ENCODE measurements at regions not wholly inside any gene's neighbourhood (a gene's known extent, or its start where the extent isn't known, plus 50 kb on each side); places are given as distances from the start of the nearest gene placed in this dataset.
A peak's percentile ranks its signal among the peaks of the same experiment; 100 is the strongest.
"Not testable (repeated sequence)": the region's sequence is repeated elsewhere in the genome, so short reads cannot be mapped to it uniquely, and the experiment has no call there.

DNA sequence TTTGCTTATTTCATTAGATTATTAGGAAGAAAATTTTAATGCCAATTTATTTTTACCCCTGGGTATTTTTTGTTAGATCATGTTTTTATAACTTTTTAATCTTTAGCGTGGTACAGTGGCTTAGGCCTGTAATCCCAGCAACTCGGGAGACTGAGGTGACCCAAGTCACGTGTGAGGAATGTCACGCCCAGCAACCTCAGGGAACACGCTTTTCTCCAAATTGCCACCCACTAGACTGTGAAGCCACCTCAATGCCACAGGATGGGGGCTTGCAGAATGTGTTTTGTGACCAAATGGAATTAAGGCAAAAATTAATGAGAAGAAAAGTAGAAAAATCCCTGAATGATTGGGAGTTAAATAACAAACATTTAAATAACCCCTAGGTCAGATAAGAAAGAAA lies 141.8 kb downstream of the LAT start:
- DNase-seq = no peak

DNA sequence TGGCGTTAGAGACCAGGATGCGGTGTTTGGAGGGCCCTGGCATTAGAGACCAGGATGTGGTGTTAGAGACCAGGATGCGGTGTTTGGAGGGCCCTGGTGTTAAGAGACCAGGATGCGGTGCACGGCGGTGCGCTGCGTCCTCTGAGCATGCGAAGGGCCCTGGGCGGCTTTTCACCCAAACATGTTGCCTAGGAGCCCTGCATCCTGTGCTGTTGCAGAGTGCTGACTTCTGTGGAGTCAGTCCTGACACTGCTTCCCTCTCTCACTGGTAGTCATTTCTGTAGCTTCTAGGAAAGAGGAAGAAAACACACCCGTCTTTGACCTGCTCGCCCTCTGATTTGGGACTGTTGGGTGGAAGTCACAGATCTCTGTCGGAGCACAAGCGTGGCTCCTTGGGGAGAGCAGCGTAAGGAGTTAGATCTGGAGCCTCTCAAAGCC lies 141.2 kb downstream of the LAT start:
- DNase-seq = peak in 1 of 2 donors; percentile 42

DNA sequence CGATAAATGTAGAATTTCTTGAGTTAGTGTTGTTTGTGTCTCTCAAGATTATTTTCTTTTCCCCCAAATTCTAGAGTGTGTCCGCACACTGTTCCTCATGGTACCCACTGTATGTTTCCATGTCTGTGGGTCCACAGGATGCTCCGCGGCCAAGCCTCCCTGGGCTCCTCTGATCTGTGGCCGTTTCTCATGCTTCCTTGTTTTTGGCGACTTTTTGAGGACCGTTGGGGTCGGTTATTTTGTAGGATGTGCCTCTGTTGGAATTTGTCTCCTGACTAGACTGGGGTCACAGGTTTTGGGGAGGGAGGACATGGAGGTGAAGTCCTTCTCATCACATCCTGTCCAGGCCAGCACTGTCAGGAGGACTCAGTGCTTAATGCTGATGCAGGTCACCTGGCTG lies 140.0 kb downstream of the LAT start:
- DNase-seq = no peak

DNA sequence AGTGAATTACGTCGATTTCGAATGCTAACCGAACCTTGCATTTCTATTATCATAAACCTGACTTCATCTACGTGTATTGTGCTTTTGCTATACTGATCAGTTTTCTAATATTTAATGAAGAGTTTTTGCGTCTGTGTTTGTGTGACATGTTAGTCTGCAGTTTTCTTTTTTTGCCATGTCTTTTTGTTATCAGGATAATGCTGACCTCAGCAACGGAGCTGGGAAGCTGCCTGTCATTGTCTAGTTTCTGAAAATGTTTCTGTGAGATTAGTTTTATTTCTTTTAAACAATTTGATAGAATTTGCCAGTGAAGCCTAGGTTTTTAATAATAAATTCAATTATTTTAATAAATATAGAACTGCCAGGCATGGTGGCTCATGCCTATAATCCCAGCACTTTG lies 139.3 kb downstream of the LAT start:
- DNase-seq = not testable (repeated sequence)

DNA sequence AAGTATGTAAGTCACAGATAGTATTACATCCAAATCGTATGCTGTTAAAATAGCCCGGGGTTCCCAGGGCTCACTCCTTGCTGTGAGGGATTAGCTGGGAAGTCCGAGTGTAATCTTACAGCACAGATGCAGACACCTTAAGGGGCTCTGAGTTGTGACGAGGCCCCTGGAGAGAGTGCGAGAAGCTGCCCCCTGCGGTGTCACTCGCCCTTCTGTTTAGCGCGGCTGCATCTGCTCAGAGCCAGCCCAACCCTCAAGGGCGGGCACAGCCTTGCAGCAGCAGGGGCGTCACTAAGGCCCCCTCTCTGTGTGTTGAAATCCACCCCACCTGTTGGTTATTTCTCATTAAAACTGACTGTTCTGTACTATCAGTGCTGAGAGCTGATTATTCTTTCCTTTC lies 135.8 kb downstream of the LAT start:
- DNase-seq = not testable (repeated sequence)

DNA sequence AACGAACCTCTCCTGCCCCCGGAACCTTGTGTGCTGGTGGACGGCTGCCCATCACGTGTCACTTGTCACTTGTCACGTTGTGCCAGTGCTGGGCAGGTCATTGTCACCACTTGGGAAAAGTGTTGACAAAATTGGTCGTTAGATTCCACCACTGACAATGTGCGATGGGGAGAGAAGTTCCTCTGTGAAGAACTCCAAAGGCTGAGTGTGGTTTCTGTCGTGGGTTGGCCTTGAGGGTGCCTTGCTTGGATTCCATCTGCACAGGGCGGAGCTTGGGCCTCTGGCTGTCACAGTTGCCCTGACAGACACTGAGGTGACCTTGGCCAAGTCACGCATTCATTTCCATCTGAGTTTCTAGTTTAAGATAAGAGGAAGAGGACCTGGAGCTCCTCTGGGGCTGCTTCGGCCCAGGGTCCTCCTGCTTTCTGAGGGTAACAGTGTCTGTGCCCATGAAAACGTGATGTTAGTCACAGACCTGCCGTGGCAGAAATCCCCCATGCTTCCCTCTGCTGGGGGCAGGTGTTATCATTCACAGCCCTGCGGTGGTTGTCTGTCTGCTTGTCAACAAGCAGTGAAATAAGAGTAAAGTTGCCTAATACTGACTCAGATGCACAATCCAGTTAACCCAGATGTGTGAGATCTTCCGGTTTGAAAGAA lies 133.6 kb downstream of the LAT start:
- peak; percentile 27 to 59 for DNase-seq

DNA sequence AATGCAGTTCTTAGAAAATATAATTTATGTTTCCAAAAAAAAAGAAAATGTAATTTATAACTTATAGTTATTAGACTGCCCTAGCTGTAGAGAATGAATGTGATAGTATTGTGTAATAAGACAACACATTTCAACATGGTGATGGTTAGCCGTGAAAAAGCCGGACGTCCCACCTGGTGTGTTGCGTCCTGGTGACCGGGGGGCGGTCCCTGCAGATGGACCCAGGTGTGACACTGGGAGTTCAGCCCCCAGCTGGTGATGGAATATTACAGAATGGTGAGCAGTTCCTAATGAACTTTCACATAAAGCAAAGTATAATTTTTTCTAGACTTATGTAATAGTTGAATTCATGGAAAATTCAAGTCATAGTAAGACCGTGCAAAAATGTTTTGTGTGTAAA lies 132.8 kb downstream of the LAT start:
- DNase-seq = no peak

DNA sequence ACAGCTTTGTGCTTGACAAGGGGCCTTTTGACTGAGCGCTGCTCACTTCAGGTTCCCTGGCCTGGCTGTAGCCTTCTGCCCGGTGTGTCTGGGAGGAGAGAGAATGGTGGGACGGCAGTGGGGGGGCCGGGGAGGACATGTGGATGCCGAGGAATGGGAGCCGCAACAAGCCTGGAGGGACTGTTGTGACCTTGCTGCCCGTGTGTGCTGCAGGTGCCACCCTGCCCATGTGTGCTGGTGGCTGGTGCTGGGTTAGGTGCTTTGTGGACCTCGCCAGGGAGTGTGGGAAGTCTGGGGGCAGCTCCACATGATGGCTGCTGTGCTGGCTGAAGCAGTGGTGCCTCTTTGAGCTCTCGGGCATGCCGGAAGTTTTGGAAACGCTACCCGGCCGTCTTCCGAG lies 132.1 kb downstream of the LAT start:
- no peak for DNase-seq

DNA sequence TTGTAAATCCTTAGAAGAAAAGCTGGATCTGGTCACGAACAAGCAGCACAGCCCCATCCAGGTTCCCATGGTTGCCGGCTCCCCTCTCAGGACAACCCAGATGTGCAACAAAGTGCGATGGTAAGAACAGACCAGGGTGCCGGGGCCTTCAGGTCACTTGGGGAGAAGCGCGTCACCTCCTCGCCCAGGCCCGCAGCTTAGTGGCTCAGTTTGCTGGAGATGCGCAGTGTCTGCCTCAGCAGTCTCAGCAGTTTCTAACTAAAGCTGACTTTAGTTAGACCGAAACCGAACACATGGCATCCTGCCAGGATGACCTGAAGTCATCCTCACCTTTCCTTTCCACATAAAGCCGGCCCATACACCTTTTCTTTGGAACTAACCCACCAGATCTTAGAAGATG lies 131.4 kb downstream of the LAT start:
- DNase-seq = not testable (repeated sequence)

DNA sequence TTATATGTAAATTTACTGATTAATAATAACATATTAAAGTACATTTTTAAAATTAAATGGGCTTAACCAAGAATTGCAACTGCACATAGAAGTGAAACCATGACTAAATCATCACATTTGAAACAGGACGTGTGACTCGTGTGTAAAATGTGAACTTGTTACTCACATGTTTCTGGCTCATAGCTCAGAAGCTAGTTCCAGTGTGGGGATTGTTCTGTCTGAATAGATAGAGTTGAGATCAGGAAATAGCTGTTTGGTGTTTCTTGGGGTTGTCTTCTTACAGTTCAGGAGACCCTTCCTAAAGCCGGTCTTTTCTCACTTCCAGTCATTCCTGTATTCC lies 130.9 kb downstream of the LAT start:
- not testable (repeated sequence) for DNase-seq

DNA sequence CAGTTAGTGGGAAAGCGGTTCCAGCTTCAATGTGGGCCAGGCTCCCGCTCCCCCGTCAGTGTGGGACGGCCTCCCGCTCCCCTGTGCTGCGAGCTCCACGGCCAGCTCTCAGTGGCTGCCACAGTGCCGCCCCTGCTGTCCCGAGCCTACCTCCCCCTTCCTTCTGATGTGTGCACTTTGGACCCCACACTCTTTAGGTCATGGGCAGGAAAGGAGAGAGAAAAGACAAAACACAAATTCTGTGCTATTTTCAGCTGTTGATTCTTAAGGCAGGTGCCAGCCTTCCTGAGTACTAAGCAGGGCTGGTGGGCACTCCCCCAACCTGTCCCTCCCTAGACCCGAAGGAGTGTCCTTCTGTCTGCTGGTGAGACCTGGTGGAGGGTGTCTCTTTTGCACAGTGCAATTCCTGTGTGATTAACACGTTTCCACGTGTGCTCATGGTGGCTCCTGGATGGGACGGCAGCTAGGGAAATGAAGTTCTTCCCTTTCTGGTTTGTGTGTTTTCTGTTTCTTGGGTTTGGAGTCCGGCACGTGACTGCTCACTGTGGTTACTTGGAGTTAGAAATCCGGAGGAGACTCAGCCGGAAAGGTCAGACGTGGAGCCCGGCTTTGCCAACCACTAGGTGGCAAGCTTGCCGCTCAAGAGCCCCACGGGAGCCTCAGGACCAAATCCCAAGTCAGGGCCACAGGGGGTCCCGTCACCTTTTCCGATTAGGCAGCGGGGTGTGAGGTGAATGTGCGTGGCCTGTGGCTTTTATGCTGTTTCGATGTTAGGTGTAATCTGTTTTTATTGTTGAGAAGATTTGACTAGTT lies 130.3 kb downstream of the LAT start:
- DNase-seq = peak; percentile 25 to 47

DNA sequence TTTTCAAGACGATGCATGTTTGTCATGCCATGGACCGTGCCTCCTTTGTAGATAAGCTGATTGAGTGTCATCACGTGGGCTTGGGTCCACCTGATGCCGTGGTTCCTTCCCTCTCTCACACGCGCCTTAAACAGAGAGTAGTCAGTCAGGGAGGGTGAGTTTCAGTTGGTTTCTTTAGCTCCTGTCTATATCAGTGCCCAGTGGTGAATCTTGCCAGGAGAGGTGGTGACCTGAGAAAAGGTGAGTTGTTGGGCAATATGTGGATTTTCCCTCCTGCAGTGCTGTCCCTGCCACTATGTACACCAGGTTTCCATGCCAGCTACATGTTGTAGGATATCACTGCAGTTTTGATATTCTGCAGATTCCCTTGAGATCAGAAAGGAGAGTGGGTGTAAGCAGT lies 129.7 kb downstream of the LAT start:
- DNase-seq = no peak

DNA sequence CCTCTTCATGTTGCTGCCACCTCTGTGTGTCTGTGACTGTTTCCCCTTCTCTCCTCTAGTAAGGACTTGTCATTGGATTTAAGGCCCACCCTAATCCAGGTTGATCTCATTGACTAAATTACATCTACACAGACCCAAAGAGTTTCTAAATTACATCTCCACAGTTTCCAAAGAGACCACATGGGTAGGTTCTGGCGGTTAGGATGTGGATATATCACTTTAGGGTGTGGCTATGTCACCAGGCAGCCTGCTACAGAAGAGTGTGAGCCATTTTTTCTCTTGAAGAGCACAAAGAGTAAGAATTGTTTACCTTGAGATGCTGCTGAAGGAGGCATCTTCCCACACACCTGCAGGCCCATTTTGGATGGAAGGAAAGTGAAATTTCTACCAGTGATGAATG lies 128.6 kb downstream of the LAT start:
- peak in 1 of 2 donors; percentile 21 for DNase-seq

DNA sequence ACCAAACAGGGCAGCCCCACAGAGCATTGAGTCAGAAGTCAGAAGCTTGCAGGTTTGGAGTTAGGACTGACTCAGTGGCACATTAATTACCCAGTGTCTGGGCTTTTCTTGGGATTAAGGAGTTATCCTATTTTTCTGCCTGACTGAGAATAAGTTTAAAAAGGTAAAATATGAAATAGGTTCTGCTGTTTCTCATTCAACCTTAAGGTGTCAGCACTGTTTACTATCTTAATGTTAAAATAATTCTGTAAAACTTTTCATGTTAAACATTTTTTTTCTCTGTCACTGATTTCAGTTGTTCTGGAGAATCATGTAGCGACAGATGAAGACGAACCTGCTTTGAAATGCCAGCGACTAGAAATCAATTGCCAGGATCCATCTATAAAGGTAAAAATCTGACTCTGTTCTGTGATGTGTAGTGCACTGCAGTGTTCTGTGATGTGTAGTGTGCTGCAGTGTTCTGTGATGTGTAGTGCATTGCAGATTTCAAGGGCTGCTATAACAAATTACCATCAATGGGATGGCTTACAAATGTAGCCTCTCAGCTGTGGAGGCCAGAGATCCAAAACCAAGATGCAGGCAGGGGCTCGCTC lies 128.0 kb downstream of the LAT start:
- no peak for DNase-seq

DNA sequence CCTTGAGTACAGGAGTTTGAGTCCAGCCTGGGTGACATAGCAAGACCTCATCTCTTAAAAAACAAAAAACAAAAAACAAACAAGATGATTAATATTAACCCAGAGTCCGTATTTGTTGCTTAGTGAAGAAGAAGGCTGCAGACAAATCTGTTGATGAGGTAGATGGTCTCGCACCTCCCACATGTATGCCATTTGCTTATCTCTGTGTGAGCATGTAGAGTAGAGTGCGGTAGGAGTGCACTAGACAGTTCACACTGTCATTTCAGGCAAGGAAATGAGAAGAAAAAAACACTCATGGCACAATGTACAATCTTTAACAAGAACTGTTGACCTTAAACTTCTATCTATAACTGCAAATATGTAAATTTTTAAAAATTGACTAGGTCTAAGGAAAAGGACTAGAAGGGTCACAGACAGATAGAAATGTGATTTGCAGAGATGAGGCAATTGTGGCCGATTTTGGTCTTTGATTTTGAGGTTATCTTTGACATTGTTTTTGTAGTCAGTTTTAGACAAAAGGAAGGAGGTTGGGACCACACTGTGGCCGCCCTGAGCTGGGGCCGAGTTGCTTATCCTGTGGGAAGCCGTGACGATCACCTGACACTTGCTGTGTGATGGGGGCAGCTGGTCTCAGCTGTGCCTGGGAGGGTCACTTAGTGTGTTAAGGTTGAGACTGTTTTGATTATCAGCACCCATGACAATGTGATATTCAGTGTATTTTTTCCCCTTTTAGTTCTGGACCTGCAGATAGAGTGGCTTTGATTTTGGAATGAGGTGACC lies 127.2 kb downstream of the LAT start:
- peak in 1 of 2 donors; percentile 19 for DNase-seq

DNA sequence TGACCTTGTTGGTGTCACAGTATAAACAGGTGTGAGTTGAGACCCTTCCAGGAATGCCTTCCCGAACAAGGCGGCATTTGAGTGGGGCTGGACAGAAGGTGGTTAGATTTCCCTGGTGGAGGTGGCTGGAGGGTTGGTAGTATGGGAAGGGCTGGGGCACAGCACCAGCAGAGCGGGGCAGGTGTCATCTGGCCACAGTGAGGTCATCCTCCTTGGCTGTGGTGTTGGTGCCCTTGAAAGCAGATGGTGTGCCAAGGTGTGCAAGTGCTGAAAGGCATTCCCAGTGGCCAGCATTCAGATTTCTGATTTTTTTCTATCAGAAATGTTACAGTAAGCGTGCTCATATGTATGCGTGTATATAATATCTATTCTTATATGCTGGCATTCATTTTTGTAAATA lies 126.6 kb downstream of the LAT start:
- DNase-seq = no peak

DNA sequence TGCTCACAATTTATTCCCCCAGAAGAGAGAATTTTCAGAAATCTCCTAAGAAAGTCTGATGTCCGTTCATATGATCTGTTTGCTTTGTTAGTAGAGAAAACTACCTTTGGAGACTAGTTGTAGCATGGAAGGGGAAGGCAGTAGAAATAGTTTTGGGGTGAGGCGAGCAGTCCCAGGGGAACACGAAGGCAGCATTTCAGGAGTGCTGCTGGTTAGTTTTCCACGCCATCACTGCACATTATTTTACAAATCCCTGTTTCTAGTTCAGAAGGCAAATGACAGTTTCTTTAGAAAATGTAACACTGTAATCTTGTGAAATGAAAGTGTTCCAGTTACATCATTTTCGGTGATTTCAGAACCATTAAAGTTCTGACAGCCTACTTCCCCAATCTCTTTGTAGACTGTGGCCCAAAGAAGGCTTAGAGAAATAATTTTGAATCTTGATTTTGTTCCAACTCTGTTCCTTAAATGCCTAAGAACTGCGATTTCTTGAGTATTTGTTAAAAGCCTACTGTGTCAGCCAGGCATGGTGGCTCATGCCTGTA lies 123.8 kb downstream of the LAT start:
- not testable (repeated sequence) for DNase-seq

DNA sequence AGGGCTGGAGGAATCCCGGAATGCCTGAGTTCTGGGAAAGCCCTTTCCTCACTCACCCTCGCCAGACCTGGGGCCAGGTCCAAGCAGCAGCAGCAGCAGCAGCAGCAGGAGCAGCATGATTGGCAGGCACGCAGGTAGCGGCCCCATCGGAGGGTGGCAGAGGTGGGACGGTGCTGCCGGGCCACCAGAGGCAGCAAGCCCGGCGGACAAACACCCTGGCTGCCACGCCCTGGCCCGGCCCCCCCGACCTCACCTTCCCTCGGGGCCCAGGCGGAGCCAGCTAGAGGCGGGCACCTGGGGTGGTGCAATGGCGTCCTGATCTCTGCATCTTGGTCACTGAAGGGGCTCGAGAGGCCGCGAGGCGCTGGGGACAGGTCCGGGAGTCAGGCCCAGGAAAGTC lies 122.4 kb downstream of the LAT start:
- DNase-seq = no peak

DNA sequence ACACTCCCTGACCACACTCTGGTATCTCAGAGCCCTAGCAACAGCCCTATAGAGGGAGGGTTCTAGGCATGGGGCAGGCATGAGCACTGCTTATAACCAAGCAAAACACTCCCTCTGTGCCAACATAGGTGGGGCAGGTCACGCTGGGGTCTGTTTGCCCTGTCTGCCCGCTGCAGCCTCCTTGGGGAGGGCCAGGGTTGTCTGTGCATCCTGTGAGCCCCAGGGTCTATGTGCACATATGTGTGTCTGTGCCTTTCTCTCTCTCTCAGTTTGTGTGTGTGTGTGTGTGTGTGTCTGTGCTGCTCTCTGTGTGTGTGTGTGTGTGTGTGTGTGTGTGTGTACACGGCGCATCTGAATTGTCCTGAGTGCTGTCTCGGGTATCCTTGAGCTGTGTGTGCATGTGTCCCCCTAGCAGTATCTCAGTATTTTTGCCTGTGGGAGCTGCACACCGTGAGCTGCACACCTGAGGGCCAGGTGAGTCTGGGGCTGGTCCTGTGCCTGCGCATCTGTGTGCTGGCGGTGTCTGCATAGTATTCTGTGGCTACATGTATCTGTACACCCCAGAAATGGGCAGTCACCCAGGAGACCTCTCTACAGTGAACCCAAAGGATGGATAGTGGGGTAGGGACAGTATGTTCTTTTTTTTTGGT lies 121.5 kb downstream of the LAT start:
- not testable (repeated sequence) for DNase-seq

DNA sequence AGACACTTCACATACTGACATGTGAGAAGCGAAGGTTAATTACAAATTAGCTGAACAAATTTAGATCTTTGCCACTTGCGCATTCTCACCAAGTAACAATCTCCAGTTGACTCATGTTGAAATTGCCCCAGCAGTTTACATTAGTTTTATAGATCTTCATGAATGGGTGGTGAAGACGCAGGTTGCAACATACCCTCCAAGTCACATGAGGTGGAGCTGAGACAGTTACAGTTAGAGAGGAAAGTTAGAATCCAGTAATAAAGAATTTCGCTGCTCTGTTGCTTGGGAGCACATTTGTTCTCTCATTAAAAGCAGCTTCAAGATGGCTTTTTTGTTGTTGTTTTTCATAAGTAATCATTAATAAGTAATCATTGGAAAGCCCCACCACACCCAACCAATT lies 119.7 kb downstream of the LAT start:
- DNase-seq = not testable (repeated sequence)

DNA sequence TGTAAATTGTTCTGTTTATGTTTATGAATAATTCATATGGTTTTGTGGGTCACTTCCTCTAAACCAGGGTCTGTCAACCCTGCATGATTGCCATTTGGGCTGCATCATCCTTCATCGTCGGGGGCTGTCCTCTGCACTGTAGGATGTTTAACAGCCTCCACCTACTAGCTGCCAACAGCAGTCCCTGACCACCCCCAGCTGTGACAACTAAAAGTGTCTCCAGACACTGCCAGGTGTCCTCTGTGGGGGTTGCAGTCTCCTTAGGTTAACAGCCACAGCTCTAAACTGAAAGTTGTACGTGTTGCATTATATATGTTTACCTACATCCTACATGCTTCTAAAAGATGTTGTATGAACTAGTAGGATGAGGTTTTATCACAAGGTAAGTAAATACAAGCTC lies 113.1 kb downstream of the LAT start:
- not testable (repeated sequence) for DNase-seq
